ENCODE measurements at regions not wholly inside any gene's neighbourhood (a gene's known extent, or its start where the extent isn't known, plus 50 kb on each side); places are given as distances from the start of the nearest gene placed in this dataset.

- no peak for DNase-seq
These were observed 229.6 kb upstream of the IGFBP3 start for GRCh38 chr7:46150721-46151120.

DNA sequence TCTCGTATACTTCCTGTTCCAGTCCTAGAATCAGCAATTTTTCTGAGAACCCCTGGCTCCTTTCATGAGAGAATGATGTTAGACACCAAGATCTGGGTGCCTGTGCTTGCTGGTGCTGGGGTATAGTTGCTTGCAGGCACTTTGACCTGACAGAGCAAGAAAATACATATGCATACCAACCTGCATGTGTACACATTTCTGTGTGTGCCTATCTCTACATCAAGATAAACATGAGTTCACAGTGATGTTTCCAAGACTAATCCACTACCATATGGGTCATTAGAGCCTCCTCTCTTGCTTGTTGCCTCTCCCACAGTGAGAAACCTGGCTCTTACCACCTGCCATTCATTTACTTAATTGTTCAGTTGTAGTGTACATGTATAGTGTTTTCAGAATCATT lies 229.1 kb upstream of the IGFBP3 start:
- no peak for DNase-seq

GRCh38 chr7:46147871-46148270 lies 226.8 kb upstream of the IGFBP3 start:
- no peak for DNase-seq

DNA sequence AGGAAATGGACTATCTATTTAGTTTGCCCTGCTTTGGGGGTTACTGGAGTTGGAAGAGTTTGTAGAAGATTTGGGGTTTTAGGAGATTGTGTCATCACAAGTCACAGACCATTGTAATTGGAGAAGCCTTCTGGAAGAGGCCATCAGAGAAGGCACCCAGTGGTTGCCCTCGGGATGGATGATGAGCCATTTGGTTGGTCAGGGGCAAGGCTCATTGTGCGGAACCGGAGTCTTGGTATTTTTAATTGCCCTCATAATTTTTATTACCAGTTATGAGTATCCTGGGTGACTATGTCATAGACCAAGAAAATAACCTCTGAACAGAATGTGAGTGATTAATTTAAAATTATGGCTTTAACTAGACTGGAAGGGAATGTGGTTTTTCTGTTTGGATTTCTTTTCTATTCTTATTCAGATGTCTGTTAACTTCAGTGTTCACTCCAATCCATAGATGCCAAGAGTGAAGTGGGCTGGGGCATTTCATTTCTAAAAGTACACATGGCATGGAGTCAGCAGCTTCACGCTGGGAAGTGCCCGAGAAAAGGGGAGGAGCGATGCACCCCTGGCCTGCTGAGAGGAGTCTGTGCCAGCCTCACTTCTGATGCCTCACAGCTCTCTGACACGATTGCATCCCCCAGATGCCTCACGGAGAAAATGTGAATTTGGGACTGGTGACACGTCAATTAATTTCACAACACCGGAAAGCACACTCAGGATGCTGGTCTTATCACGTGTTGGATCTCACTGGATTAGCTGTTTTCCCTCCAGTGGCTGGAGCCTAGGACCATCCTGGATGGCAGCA lies 225.6 kb upstream of the IGFBP3 start:
- DNase-seq, result no peak

DNA sequence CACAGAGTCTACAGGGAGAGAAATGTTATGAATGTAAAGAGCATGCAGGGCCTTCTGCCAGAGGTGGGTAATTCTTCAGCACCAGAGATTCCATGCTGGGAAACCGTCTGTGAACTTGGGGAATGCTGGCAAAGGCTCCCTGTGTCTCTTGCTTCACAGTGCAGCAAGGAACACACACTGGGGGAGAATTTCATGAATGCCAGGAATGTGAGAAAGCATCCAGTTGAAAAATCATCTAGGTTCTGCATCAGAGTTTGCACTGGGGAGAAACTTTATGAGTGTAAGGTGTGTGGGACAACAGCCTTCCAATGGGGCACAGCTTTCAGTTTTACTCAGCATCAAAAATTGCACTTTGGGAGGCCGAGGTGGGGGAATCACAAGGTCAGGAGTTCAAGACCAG lies 224.3 kb upstream of the IGFBP3 start:
- no peak for DNase-seq

DNA sequence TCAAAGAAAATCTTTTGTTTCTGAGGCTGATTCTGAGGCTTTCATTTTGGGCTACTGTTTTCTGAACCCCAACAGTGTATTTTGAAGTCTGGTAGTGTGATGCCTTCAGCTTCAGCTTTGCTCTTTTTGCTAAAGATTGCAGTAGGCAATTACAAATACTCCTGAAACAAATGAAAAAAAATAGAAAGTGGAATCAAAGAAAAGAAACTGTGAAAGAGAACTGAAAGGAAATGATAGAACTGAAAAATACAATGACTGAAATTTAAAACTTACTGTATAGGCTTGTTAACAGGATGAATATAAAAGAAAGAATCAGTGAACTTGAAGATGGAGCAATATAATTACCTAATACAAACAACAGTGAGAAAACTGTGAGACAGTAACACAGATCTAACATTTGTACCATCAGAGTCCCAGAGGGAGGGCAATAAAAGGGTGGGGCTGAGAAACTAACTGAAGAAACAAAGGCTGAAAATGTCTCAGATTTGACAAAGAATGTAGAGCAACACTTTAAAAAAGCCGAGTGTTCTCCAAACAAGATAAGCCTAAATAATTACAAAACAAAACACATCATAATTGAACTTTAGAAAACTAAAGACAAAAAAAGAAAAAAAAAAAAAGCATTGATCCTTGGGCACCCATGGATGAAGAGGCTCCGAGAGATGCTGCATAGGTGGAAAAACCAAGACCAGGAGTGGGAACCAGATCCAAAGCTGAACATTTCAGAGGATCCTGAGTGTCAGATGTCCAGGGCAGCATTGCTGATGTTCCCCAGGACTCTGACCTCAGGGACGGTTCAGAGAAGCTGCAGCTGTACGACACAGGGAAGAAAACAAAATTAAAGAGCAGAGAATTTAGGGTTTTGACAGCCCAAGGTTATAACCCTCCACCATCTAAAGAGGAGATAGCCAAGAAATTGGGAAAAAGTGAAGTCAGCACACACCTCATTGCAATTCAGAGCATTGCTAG lies 223.2 kb upstream of the IGFBP3 start:
- no peak for DNase-seq

DNA sequence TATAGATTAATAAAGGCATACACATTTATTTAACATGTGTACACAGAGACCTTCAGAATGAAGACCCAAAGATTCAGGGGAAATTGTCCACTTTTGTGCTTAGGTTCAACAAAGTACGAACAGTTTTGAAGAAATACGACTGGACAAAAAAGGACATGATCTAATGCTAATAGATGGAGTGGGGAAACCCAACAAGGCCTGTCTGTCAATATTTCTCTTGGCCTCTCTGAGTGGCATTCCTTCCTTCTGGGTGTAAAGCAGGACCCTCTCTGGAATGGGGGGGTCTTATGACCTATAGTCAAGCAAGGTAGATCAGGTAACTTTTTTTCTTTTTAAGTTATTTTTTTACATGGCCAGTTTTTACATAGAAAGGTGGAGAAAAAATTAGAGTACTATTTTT lies 222.3 kb upstream of the IGFBP3 start:
- no peak for DNase-seq

DNA sequence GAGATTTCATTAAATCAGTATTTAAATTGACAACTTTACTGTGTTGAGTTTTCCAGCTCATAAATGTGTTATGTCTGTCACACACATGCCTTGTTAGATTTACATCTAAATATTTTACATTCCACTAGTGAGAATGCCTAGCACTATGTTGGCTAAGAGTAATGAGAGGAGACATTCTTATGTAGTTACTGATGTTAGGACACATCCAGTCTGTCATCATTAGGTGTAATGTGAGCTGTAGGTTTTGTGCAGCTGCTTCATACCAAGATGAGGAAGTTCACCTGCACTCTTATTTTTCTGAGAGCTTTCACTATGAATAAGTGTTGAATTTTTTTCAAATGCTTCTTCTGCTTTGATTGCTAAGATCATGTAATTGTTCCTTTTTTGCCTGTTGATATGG lies 218.0 kb upstream of the IGFBP3 start:
- no peak for DNase-seq

DNA sequence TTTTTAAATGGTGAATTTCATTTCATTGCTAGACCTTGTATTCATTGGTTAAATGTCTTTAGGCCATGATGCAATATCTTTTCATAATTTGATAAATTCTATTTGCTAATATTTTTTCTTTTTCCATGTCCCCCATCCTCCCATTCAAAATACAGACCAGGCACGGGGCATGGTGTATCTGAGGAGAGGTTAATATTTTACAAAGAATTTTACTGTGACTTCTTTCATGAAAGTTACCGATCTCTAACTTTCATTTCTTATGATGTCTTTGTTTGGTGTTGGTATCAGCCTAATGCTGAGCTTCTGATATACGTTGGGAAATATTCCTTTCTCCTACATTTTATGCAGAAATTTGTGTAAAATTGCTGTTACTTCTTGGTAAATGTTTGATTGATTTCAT lies 216.7 kb upstream of the IGFBP3 start:
- DNase-seq, result no peak

- no peak for DNase-seq
These were observed 214.5 kb upstream of the IGFBP3 start for GRCh38 chr7:46135557-46135956.

DNA sequence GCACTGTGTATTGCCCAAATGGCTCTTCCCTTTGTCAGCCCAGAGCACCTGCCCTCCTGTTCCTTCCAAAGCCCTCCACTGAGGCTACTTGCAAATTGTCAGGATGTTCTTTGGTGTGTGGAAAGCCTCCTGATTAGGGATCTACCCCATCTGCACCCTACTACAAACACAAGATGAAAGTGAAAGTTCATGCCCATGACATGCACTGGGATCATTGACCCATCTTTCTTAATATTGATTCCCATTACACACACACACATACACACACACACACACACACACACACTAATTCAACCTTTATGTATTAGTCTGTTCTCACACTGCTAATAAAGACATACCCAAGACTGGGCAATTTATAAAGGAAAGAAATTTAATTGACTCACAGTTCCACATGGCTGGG lies 213.7 kb upstream of the IGFBP3 start:
- no peak for DNase-seq

GRCh38 chr7:46134385-46134784 lies 213.3 kb upstream of the IGFBP3 start:
- no peak for DNase-seq

GRCh38 chr7:46133751-46134150 lies 212.7 kb upstream of the IGFBP3 start:
- DNase-seq, result no peak

DNA sequence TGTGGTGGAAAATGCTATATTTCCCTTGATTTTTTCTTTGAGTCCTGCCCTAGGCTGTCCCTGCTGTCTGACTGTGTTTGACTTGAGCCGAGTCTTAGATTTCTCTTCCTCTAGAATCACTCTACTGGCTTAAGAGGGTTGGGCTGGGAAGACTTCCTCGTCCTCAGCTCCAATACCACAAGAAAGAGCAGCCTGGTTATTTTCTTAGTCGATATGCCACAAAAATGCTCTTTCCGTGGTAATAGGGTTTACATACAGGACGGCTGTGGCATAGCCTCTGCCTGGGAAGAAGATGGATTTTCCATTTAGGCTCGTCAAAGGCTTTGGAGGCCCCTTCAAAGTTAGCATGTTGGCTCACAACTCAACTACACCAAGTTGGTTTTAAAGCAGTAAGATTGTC lies 212.0 kb upstream of the IGFBP3 start:
- DNase-seq, result no peak

DNA sequence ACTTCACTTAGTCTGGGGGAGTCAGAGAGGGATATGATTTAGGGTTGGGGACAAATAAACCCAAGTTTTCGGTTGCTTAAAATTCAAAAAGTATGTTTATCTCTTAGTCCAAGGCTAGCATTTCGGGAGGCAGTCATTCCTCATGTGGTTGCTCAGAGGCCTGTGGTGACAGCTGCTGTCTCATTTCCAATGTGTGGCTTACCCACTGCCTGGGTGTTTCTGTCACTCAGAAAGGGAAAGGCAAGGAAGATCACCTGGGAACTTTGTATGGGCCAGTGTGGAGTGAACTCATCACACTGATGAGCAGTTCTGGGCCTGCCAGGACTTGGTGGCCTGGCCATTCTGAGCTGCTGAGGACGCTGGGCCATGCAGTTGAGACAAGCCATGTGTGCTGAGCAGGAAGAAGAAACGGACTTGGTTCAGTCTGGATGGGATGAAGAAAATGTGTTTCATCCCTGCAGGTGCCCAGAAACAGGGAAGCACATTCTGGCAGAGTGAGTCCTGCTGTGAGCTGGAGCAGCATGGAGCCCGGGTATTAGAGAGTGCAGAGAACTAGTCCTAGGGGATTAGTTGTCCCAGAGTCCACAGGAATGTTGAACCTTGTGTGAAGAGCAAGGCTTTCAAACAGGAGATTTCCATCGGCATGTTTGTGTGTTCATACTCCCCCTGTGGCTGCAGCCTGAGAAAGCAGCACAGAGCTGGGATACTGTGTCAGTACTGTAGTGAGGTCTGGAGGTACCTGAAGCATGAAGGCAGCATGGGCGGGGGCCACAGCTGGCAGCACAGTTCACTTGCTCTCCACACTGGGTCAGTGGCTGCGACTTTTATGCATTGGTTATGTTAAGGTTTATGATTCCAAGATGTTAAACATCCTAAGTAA lies 211.1 kb upstream of the IGFBP3 start:
- DNase-seq, result no peak

DNA sequence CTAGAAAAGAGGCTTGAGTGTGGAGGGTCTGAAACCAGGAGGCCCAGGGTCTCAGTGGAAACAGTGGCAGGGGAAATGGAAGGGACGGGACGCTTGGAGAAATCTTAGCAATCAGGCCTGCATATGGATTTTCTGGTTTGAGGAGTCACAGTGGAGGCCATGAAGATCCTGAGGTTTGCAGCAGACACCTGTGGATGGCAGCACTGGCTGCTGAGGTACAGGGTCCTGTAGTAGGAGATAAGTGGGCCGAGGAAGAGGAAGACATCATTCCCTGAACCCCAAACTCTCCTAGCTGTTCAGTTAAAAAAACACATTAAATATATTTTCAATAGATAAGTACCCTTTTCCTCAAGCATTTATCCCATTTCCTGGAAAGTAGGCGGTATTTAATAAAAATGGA lies 208.8 kb upstream of the IGFBP3 start:
- DNase-seq, result no peak

DNA sequence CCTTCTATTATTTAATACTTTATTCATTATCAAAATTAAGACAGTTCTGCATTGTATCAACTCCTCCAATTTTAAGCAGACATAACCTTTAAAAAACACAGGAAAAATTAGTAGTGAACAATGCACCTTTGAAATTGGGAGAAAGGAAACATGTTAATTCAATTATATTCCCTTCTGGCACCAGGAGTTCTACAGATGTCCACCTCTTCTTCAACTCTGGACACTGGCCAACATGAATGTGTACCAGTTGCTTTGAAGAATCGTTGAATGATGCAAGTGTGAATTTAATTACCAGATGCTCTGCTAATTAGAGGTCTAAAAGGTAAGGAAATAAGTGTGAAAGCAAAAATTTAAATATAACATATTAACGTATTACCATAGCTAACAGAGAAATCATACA lies 206.7 kb upstream of the IGFBP3 start:
- no peak for DNase-seq

DNA sequence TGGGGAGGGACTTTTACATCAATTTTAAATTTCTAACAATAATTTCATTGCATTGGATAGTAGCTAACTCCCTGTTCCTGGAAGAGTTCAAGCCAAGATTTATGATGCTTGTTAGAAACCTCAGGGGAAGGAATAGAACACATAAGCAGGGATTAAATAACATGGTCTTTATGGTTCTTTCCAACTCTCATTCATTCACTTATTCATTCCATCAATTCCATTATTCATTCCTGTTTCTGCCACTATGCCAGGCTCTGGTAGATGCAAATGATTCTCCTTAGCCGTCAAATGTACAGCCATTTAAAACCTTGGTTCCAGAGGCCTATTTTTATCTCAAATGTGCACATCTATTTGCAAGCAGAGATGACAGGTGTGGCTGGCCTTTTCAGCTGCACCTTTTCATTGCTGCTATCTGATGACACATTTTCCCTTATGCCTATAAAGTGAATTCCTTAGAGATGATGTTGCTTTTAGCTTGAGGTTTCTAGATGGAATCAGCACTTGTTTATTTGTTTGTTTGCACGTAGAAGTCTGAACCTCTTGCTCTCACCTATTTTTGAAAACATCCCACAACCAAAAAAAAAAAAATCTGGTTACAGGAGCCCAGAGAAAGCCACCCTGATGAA lies 205.7 kb upstream of the IGFBP3 start:
- DNase-seq, result no peak

GRCh38 chr7:46123756-46124343 lies 202.8 kb upstream of the IGFBP3 start:
- no peak for DNase-seq

- DNase-seq, result no peak
These were observed 194.3 kb upstream of the IGFBP3 start for GRCh38 chr7:46115410-46115809.

DNA sequence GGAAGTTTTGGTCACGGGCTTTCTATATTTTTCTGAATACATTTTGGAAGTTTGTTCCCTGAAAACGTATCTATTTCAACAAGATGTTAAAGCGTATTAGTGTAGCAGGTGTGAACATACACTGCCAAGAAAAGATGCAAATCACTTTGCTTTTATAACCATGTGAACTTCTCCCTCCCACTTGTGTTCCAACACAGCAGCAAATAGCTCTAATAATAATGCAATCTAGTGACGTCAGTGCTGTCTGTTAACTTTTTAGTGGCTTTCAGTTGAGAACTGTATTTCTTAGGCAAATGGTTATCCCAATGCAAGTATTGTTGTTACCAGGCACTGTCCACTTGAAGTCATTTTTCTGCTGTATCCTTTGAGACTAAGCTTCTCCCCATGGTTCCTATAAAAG lies 188.4 kb upstream of the IGFBP3 start:
- no peak for DNase-seq

DNA sequence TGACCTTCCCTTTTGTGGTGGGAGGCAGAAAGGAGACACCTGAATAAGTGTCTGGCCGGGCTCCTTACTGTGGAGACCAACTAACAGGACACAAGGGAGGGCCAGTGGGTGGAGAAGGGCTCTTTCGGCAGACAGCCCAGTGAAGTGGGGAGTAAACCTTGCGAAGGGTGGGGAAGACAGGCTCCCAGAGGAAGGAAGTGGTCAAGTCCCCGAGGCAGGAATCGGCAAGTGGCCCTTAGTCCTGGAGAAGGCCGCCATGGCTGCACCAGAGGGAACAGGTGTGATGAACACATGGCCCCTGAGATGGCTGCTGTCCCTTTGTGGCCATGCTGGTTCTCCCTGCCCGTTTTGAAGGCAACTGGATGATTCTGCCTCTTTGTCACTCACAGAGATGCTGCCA lies 187.2 kb upstream of the IGFBP3 start:
- DNase-seq, result no peak

All from effector CD8-positive, alpha-beta T cell (primary cell).